ENCODE measurements at regions not wholly inside any gene's neighbourhood (a gene's known extent, or its start where the extent isn't known, plus 50 kb on each side); places are given as distances from the start of the nearest gene placed in this dataset.

DNA sequence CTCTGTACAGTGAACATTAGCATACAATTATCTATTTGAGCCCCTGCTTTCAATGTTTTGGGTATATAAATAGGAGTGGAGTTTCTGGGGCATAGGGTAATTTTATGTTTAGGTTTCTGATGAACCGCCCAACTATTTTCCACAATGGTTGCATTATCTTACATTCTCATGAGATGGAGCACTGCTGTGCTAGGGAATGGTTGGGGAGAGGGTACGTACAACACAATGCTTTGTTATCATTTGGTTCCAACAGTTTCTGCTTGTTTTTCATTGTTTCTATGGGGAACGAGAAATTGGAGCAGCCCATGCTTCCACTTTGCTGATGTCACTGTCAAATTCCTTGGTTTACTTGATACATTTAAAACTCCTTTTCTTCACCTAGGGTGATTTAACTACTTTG lies 1115.3 kb downstream of the REEP3 start:
- Histone ChIP-seq H3K4me3 (replicated peaks in 1 of 3; ENCODE audit: insufficient read depth in 1 of 3, low read depth in 2 of 3, low read length in 3 of 3) (no peak overlapping the region), H3K27me3 (ENCODE audit: control insufficient read depth in 1 of 2, insufficient read depth in 2 of 2, low read length in 2 of 2) (no peaks in the 10 kb centered on the region), H3K79me2 (ENCODE audit: insufficient read depth, low read length) (no peaks in the 10 kb centered on the region), H2AFZ (ENCODE audit: low read length) (no peak overlapping the region), H3K9ac (ENCODE audit: insufficient read depth, low read depth, low read length) (no peak overlapping the region), H3K9me3 (ENCODE audit: low read length) (no peaks in the 10 kb centered on the region), H3K27ac (ENCODE audit: extremely low read length, insufficient read depth, low read length) (no peak overlapping the region), H3K4me2 (ENCODE audit: low read depth, low read length) (no peak overlapping the region), H4K20me1 (ENCODE audit: insufficient read depth, low read length) (no peaks in the 10 kb centered on the region), H3K4me1 (ENCODE audit: insufficient read depth, low read length) (no peaks in the 10 kb centered on the region), H3K36me3 (replicated peaks in 1 of 2; ENCODE audit: control insufficient read depth in 1 of 2, insufficient read depth in 2 of 2, low read length in 2 of 2) (no peaks in the 10 kb centered on the region)
- ChIA-PET CTCF (ENCODE audit: low intra/inter-chr PET ratio, low total read pairs) (no interaction called here), POLR2A (no interaction called here)
- DNase-seq (ENCODE audit: low spot score), result no peak
- in situ Hi-C loops (cut with HindIII; ENCODE audit: extremely low pct_ligation_motif_present, low pct_unique_long_range_greater_than_20kb) (no loop called here), intact Hi-C loops (cut with micrococcal nuclease; ENCODE audit: unreplicated experiment) (no loop called here)
- no peak for FAIRE-seq
- ATAC-seq, result no peak
- no TSS peak for BruUV-seq (replicated peaks)
- WGBS (ENCODE audit: low lambda C conversion rate), result 13% methylated on average over 3 of the region's 3 CpGs
- TF ChIP-seq ZNF430 (CRISPR knock-in tag; IDR thresholded peaks at IDR 0.05) (no peak), ZSCAN30 (CRISPR knock-in tag; IDR thresholded peaks at IDR 0.05) (no peak), ZNF800 (CRISPR knock-in tag; IDR thresholded peaks at IDR 0.05) (no peak), PAF1 (CRISPR knock-in tag; IDR thresholded peaks at IDR 0.05) (no peak), TRAFD1 (CRISPR knock-in tag; IDR thresholded peaks at IDR 0.05; ENCODE audit: borderline replicate concordance) (no peak), RAD21 (CRISPR knock-in tag; IDR thresholded peaks at IDR 0.05) (no peak), SSRP1 (CRISPR knock-in tag; IDR thresholded peaks at IDR 0.05) (no peak), KDM5B (CRISPR knock-in tag; IDR thresholded peaks at IDR 0.05; ENCODE audit: borderline replicate concordance) (no peak), HNF1A (IDR thresholded peaks at IDR 0.05; ENCODE audit: low read depth) (no peak), HNF1A (CRISPR knock-in tag; IDR thresholded peaks at IDR 0.05; ENCODE audit: borderline replicate concordance) (no peak), CHD2 (IDR thresholded peaks at IDR 0.05; ENCODE audit: low read depth, low read length) (no peak), ZNF367 (CRISPR knock-in tag; IDR thresholded peaks at IDR 0.05; ENCODE audit: borderline replicate concordance) (no peak), ZBTB2 (CRISPR knock-in tag; IDR thresholded peaks at IDR 0.05; ENCODE audit: low read depth) (no peak), ATAD3A (CRISPR knock-in tag; IDR thresholded peaks at IDR 0.05) (no peak)
- TF ChIP-seq, protein P1, sequence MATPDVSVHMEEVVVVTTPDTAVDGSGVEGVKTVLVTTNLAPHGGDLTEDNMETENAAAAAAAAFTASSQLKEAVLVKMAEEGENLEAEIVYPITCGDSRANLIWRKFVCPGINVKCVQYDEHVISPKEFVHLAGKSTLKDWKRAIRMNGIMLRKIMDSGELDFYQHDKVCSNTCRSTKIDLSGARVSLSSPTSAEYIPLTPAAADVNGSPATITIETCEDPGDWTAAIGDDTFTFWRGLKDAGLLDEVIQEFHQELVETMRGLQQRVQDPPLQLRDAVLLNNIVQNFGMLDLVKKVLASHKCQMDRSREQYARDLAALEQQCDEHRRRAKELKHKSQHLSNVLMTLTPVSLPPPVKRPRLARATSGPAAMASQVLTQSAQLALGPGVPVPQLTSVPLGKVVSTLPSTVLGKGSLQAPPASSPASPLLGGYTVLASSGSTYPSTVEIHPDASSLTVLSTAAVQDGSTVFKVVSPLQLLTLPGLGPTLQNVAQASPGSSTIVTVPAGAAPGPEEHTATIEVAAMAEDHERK (CRISPR knock-in tag; IDR thresholded peaks at IDR 0.05; ENCODE audit: low read depth), result no peak

All from HepG2 (cell line).